Esophagus muscularis mucosa (tissue), 4 donors: ENCODE measurements at regions not wholly inside any gene's neighbourhood (a gene's known extent, or its start where the extent isn't known, plus 50 kb on each side); places are given as distances from the start of the nearest gene placed in this dataset.
"Not testable (repeated sequence)": the region's sequence is repeated elsewhere in the genome, so short reads cannot be mapped to it uniquely, and the experiment has no call there.

ENCODE experiments used
- DNase-seq: peaks from one replicate; pipeline ENCODE4 v3.0.0-alpha.2; 2017; ENCODE audit errors: extremely low spot score
- H3K27ac ChIP-seq, 4 donors: fragments of 200-600 bp; sonication (generic); replicated peaks in 1 of 4; 1 replicate in 3 of 4; 2 replicates in 1 of 4; pipeline ENCODE4 v1.5.1; 2016 to 2019; ENCODE audit warnings: mild to moderate bottlenecking in 1 of 4
- H3K27me3 ChIP-seq, 4 donors: fragments of 200-600 bp; sonication (generic); one replicate each; pipeline versions ENCODE4 v1.5.1 to v1.6.0; 2016 to 2019
- H3K36me3 ChIP-seq, 4 donors: fragments of 200-600 bp; sonication (generic); one replicate each; pipeline ENCODE4 v1.5.1; 2016 to 2019
- H3K4me1 ChIP-seq, 4 donors: fragments of 200-600 bp; sonication (generic); one replicate each; pipeline ENCODE4 v1.5.1; 2016 to 2019
- H3K4me3 ChIP-seq, 4 donors: fragments of 200-600 bp; sonication (generic); 1 replicate in 2 of 4; 2 replicates in 2 of 4; pipeline ENCODE4 v1.5.1; 2016 to 2019; ENCODE audit warnings: mild to moderate bottlenecking in 4 of 4, moderate library complexity in 1 of 4
- H3K9me3 ChIP-seq, 4 donors: fragments of 200-600 bp; sonication (generic); 1 replicate in 3 of 4; 2 replicates in 1 of 4; pipeline ENCODE4 v1.5.1; 2016 to 2019
- EP300 ChIP-seq: sonication (generic); formaldehyde crosslinking; IDR thresholded peaks from one replicate; pipeline ENCODE4 v1.6.1; 2017; ENCODE audit warnings: antibody characterized with exemption
- POLR2A ChIP-seq: fragments of 450-650 bp; IDR thresholded peaks from one replicate; pipeline ENCODE4 v1.6.1; 2017; ENCODE audit warnings: antibody characterized with exemption, moderate library complexity, mild to moderate bottlenecking, low read depth
- POLR2AphosphoS5 ChIP-seq, 2 donors: sonication (generic); formaldehyde crosslinking; IDR thresholded peaks; one replicate each; pipeline ENCODE4 v1.6.1; 2017; ENCODE audit warnings: antibody characterized with exemption in 2 of 2
- WGBS: methylation state at CpG from one replicate; pipeline ENCODE4 v1.1.5; 2018; 5-methylcytosine and 5-hydroxymethylcytosine counted together
- intact Hi-C: fragments of 100-400 bp; cut with DNase I; formaldehyde crosslinking; loops from one replicate; pipeline ENCODE4 v1.15.1; 2023
- TF ChIP-seq, protein P1 (sequence below), 3 experiments: fragments of 200-600 bp in 2 of 3; fragments of 450-650 bp in 1 of 3; sonication (generic) in 2 of 3; IDR thresholded peaks; one replicate each; pipeline ENCODE4 v1.5.1; 2017 to 2019; ENCODE audit warnings: antibody characterized with exemption in 3 of 3, mild to moderate bottlenecking in 2 of 3, moderate library complexity in 1 of 3

- no peaks in the 10 kb centered on the region for H3K27me3 ChIP-seq
Observed at GRCh38 chr3:38957296-38957695, 94.4 kb downstream of the SCN11A start.

GRCh38 chr3:38952721-38953120 lies 99.0 kb downstream of the SCN11A start:
- Histone ChIP-seq H3K4me3 (no peak overlapping the region), H3K9me3 (no peaks in the 10 kb centered on the region), H3K27ac (no peak overlapping the region), H3K4me1 (no peaks in the 10 kb centered on the region), H3K27me3 (no peaks in the 10 kb centered on the region), H3K36me3 (no peaks in the 10 kb centered on the region)
- intact Hi-C loops = no loop called here
- TF ChIP-seq, protein P1, sequence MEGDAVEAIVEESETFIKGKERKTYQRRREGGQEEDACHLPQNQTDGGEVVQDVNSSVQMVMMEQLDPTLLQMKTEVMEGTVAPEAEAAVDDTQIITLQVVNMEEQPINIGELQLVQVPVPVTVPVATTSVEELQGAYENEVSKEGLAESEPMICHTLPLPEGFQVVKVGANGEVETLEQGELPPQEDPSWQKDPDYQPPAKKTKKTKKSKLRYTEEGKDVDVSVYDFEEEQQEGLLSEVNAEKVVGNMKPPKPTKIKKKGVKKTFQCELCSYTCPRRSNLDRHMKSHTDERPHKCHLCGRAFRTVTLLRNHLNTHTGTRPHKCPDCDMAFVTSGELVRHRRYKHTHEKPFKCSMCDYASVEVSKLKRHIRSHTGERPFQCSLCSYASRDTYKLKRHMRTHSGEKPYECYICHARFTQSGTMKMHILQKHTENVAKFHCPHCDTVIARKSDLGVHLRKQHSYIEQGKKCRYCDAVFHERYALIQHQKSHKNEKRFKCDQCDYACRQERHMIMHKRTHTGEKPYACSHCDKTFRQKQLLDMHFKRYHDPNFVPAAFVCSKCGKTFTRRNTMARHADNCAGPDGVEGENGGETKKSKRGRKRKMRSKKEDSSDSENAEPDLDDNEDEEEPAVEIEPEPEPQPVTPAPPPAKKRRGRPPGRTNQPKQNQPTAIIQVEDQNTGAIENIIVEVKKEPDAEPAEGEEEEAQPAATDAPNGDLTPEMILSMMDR (IDR thresholded peaks at IDR 0.05) = no peak
- TF ChIP-seq EP300 (no peak), POLR2AphosphoS5 (IDR thresholded peaks at IDR 0.05) (no peak), POLR2A (no peak)
- no peak for DNase-seq
- WGBS = 80% methylated on average over 1 of the region's 1 CpG

More at GRCh38 chr3:38957296-38957695, 94.4 kb downstream of the SCN11A start:
- 79% methylated on average over 6 of the region's 6 CpGs for WGBS
- no peak overlapping the region for H3K4me3 ChIP-seq
- no peaks in the 10 kb centered on the region for H3K4me1 ChIP-seq
- H3K9me3 ChIP-seq = no peaks in the 10 kb centered on the region
- intact Hi-C loops = no loop called here
- DNase-seq = no peak
- H3K27ac ChIP-seq = no peak overlapping the region
- H3K36me3 ChIP-seq = no peaks in the 10 kb centered on the region
- TF ChIP-seq, protein P1 (IDR thresholded peaks at IDR 0.05) = no peak
- TF ChIP-seq EP300 = no peak
- TF ChIP-seq POLR2AphosphoS5 (IDR thresholded peaks at IDR 0.05) = no peak
- TF ChIP-seq POLR2A = no peak

GRCh38 chr3:38951167-38951566 lies 100.6 kb downstream of the SCN11A start:
- H3K27me3 ChIP-seq, H3K4me3 ChIP-seq, DNase-seq, H3K27ac ChIP-seq, intact Hi-C loops, H3K9me3 ChIP-seq, H3K4me1 ChIP-seq, H3K36me3 ChIP-seq: not testable (repeated sequence)
- 96% methylated on average over 5 of the region's 33 CpGs for WGBS

DNA sequence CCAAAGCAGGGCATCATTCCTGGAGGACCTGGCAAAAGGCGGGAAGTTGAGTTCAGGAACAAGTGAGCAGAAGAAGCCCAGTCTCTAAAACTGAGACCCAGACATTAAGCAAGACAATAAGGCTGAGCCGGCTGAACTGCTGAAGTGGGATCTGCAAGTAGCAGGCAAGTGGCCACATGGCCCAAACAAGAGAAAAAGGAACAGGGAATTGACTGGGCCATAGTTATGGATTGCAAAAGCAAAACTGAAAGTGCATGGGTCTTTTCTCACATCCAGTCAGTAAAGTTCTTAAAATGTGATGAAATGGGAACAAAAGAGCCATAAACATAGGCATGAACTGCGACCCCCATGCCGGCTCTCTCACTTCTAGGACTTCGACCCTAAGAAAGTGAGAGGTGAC lies 101.2 kb downstream of the SCN11A start:
- Histone ChIP-seq H3K9me3 (no peaks in the 10 kb centered on the region), H3K4me1 (no peaks in the 10 kb centered on the region), H3K4me3 (no peak overlapping the region), H3K27ac (no peak overlapping the region), H3K36me3 (no peaks in the 10 kb centered on the region), H3K27me3 (no peaks in the 10 kb centered on the region)
- no peak for TF ChIP-seq POLR2A
- TF ChIP-seq, protein P1 (IDR thresholded peaks at IDR 0.05) = no peak
- TF ChIP-seq POLR2AphosphoS5 (IDR thresholded peaks at IDR 0.05) = no peak
- TF ChIP-seq EP300 = no peak
- WGBS = 84% methylated on average over 5 of the region's 5 CpGs
- no peak for DNase-seq
- intact Hi-C loops = no loop called here

DNA sequence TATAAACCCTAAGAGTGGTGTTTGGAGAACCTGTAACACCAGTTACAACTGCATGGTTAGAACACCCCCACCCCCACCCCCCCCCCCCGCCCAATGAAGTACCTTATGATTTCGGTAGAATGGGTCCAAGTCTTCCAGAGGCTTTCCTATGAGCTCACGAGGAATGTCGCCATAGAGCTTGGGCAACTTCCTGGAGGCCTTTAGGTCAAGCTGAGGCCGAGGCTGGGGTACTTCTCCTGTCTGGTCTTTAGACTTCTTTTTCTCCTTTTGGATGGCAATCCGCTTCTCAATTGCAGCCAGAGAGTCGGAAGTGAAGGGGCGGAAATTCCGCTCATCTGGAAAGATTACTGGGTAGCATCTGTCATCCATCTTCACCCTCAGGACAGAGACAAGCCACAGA lies 101.8 kb downstream of the SCN11A start:
- DNase-seq = no peak
- H3K9me3 ChIP-seq = no peaks in the 10 kb centered on the region
- no peaks in the 10 kb centered on the region for H3K36me3 ChIP-seq
- WGBS = no CpG with 5 or more reads among the region's 9 CpGs
- H3K27me3 ChIP-seq = no peaks in the 10 kb centered on the region
- H3K27ac ChIP-seq = no peak overlapping the region
- no peaks in the 10 kb centered on the region for H3K4me1 ChIP-seq
- TF ChIP-seq EP300 (no peak), POLR2A (no peak), POLR2AphosphoS5 (IDR thresholded peaks at IDR 0.05) (no peak)
- TF ChIP-seq, protein P1 (IDR thresholded peaks at IDR 0.05) = no peak
- intact Hi-C loops = no loop called here
- H3K4me3 ChIP-seq = no peak overlapping the region
